HCT116 (cell line): ENCODE measurements at regions not wholly inside any gene's neighbourhood (a gene's known extent, or its start where the extent isn't known, plus 50 kb on each side); places are given as distances from the start of the nearest gene placed in this dataset.

Experiments used
- ATAC-seq: fragments of 200-7000 bp; cut with Tn5 transposase; 2 replicates; pipeline ENCODE4 v1.9.1; 2020; ENCODE audit warnings: mild to moderate bottlenecking, moderate library complexity
- BruUV-seq: library from RNA; stranded (reverse); fragments of 400-500 nt; replicated peaks from 2 replicates; lab custom pipeline; 2021; lab: Mats Ljungman, UMichigan
- CTCF ChIA-PET: fragments of 300-600 bp; sonication (Branson Sonifier 250); formaldehyde crosslinking; loops from one replicate; lab custom pipeline; 2021; ENCODE audit warnings: antibody characterized with exemption; lab: Charles Lee
- POLR2A ChIA-PET: fragments of 300-600, 350-600 bp; sonication (Branson Sonifier 250); formaldehyde crosslinking; loops from one replicate; lab custom pipeline; 2021; ENCODE audit warnings: antibody characterized with exemption; lab: Charles Lee
- RAD21 ChIA-PET, 2 experiments: fragments of 300-600 bp; sonication (Branson Sonifier 250); formaldehyde crosslinking; loops; one replicate each; lab custom pipeline; 2023; ENCODE audit warnings: low total read pairs in 2 of 2; ENCODE audit not compliant: uncharacterized antibody in 2 of 2, unreplicated experiment in 2 of 2, low non-redundant PET in 1 of 2; lab: Charles Lee
- DNase-seq: peaks from one replicate; pipeline ENCODE4 v3.0.0-alpha.2; 2010; ENCODE audit warnings: low read depth, low spot score
- H2AFZ ChIP-seq: fragments of 200-600 bp; shearing (Covaris generic), sonication (generic); 2 replicates; pipeline ENCODE4 v1.6.1; 2017; ENCODE audit warnings: low read depth, mixed run types, mixed read lengths, antibody characterized with exemption, low read length; ENCODE audit not compliant: poor library complexity, severe bottlenecking
- H3K27ac ChIP-seq: 2 replicates; pipeline ENCODE4 v1.5.1; 2012; ENCODE audit warnings: low read depth, low read length
- H3K27me3 ChIP-seq: fragments of 200-600 bp; sonication (generic); 2 replicates; pipeline ENCODE4 v1.6.1; 2016; ENCODE audit warnings: mixed run types, low read length, mixed read lengths; ENCODE audit not compliant: insufficient read depth
- H3K36me3 ChIP-seq, 2 experiments: fragments of 200-500 bp in 1 of 2; fragments of 200-600 bp in 1 of 2; sonication (Bioruptor generic) in 1 of 2; sonication (generic) in 1 of 2; 2 replicates each; pipeline versions ENCODE4 v1.5.1 to v1.6.1; 2014 to 2016; ENCODE audit warnings: low read length in 2 of 2, inconsistent platforms in 1 of 2, mixed read lengths in 1 of 2, mixed run types in 1 of 2; ENCODE audit not compliant: insufficient read depth in 2 of 2, control insufficient read depth in 1 of 2
- H3K4me1 ChIP-seq, 2 experiments: fragments of 200-600 bp in 1 of 2; sonication (generic) in 1 of 2; 2 replicates each; pipeline versions ENCODE4 v1.5.1 to v1.6.1; 2012 to 2017; ENCODE audit warnings: low read length in 2 of 2, inconsistent platforms in 1 of 2, mild to moderate bottlenecking in 1 of 2, mixed read lengths in 1 of 2, mixed run types in 1 of 2, moderate library complexity in 1 of 2; ENCODE audit not compliant: insufficient read depth in 2 of 2, control insufficient read depth in 1 of 2
- H3K4me2 ChIP-seq: fragments of 200-600 bp; sonication (generic); 2 replicates; pipeline ENCODE4 v1.6.1; 2017; ENCODE audit warnings: mixed run types, low read length, mixed read lengths
- H3K4me3 ChIP-seq, 2 experiments: fragments of 200-600 bp in 1 of 2; sonication (generic) in 1 of 2; replicated peaks in 1 of 2; 2 replicates each; pipeline ENCODE4 v1.5.1; 2011 to 2016; ENCODE audit warnings: low read length in 2 of 2, control low read depth in 1 of 2, low read depth in 1 of 2, mild to moderate bottlenecking in 1 of 2, mixed read lengths in 1 of 2, mixed run types in 1 of 2
- H3K79me2 ChIP-seq: fragments of 200-600 bp; sonication (generic); 2 replicates; pipeline ENCODE4 v1.6.1; 2017; ENCODE audit warnings: mild to moderate bottlenecking, mixed run types, low read length, moderate library complexity, mixed read lengths; ENCODE audit not compliant: insufficient read depth
- H3K9ac ChIP-seq: fragments of 200-600 bp; sonication (generic); 2 replicates; pipeline ENCODE4 v1.6.1; 2016; ENCODE audit warnings: low read length, mixed read lengths
- H3K9me2 ChIP-seq: fragments of 200-600 bp; sonication (generic), shearing (Covaris generic); 2 replicates; pipeline ENCODE4 v1.6.1; 2017; ENCODE audit warnings: mixed run types, mild to moderate bottlenecking, moderate library complexity; ENCODE audit not compliant: insufficient read depth
- H3K9me3 ChIP-seq, 2 experiments: fragments of 200-500 bp in 1 of 2; fragments of 200-600 bp in 1 of 2; sonication (Bioruptor generic) in 1 of 2; sonication (generic) in 1 of 2; 2 replicates each; pipeline ENCODE4 v1.6.1; 2014 to 2017; ENCODE audit warnings: low read length in 2 of 2, mixed read lengths in 2 of 2, inconsistent platforms in 1 of 2, low read depth in 1 of 2, mild to moderate bottlenecking in 1 of 2, mixed run types in 1 of 2, moderate library complexity in 1 of 2; ENCODE audit not compliant: control insufficient read depth in 1 of 2, insufficient read depth in 1 of 2
- H4K20me1 ChIP-seq: fragments of 200-600 bp; sonication (generic), shearing (Covaris generic); 2 replicates; pipeline ENCODE4 v1.6.1; 2017; ENCODE audit warnings: mixed run types, mild to moderate bottlenecking, moderate library complexity; ENCODE audit not compliant: insufficient read depth
- EGR1 ChIP-seq: IDR thresholded peaks from 2 replicates; pipeline ENCODE4 v1.6.1; 2012; ENCODE audit warnings: low read depth
- FOSL1 ChIP-seq: IDR thresholded peaks from 2 replicates; pipeline ENCODE4 v1.6.1; 2012; ENCODE audit warnings: low read depth
- RAD21 ChIP-seq: IDR thresholded peaks from 2 replicates; pipeline ENCODE4 v1.6.1; 2012; ENCODE audit warnings: low read depth, mild to moderate bottlenecking
- SIN3A ChIP-seq: IDR thresholded peaks from 2 replicates; pipeline ENCODE4 v1.6.1; 2012; ENCODE audit warnings: low read depth
- SP1 ChIP-seq: IDR thresholded peaks from 2 replicates; pipeline ENCODE4 v1.6.1; 2012; ENCODE audit warnings: low read depth
- SRF ChIP-seq: IDR thresholded peaks from 2 replicates; pipeline ENCODE4 v1.6.1; 2012; ENCODE audit warnings: low read depth
- TCF7L2 ChIP-seq: IDR thresholded peaks from 2 replicates; pipeline ENCODE4 v1.7.0; 2011; ENCODE audit warnings: borderline replicate concordance, inconsistent platforms; ENCODE audit not compliant: insufficient read depth, insufficient read length; ENCODE audit errors: extremely low read depth
- intact Hi-C: fragments of 100-400 bp; cut with micrococcal nuclease; formaldehyde crosslinking; loops from 2 replicates; pipeline ENCODE4 v1.10.0; 2022
- TF ChIP-seq, protein P1 (sequence below), 3 experiments: fragments of 200-600 bp in 1 of 3; sonication (generic) in 1 of 3; IDR thresholded peaks in 2 of 3; conservative IDR thresholded peaks in 1 of 3; 2 replicates each; pipeline ENCODE4 v1.5.1; 2012 to 2017; ENCODE audit warnings: low read depth in 2 of 3, low read length in 2 of 3, antibody characterized with exemption in 1 of 3, borderline replicate concordance in 1 of 3, control low read depth in 1 of 3, mild to moderate bottlenecking in 1 of 3, mixed read lengths in 1 of 3, mixed run types in 1 of 3, moderate library complexity in 1 of 3; ENCODE audit not compliant: insufficient read depth in 1 of 3
- TF ChIP-seq, protein P2 (sequence below): IDR thresholded peaks from 2 replicates; pipeline ENCODE4 v1.6.1; 2011; ENCODE audit warnings: mild to moderate bottlenecking, low read length, moderate library complexity; ENCODE audit not compliant: insufficient replicate concordance; ENCODE audit errors: extremely low read depth

DNA sequence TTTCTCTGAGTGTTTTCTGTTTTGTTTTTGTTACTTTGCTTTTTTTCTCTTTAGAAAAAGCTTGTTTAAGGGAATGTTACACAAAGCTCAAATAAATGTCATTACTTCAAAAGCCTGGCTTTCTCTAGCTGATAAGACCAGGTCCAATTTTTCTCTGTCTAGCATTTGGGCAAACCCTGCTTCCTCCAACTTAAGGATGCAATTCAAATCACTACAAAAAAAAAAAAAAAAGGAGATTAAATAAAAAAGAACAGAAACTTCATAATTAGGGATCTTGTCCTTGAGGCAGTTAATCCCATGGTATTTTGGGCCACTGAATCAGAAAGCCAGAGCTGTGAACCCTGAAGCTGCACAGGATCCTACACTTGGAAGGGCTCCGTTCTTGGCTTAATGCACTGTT is 480.8 kb upstream of the KIRREL3 start:
- ChIA-PET RAD21 (no interaction called here), POLR2A (no interaction called here)
- no peaks in the 10 kb centered on the region for H3K4me1 ChIP-seq
- no peaks in the 10 kb centered on the region for H3K9me2 ChIP-seq
- H2AFZ ChIP-seq: no peak overlapping the region
- no peak overlapping the region for H3K9ac ChIP-seq
- no peaks in the 10 kb centered on the region for H3K36me3 ChIP-seq
- BruUV-seq: no TSS peak
- no peak overlapping the region for H3K27ac ChIP-seq
- no peak overlapping the region for H3K4me2 ChIP-seq
- no peaks in the 10 kb centered on the region for H3K27me3 ChIP-seq
- intact Hi-C loops: no loop called here
- DNase-seq: no peak
- TF ChIP-seq EGR1 (no peak), TCF7L2 (no peak), SRF (no peak), SIN3A (no peak), SP1 (no peak), FOSL1 (no peak), RAD21 (no peak)
- TF ChIP-seq, protein P1, sequence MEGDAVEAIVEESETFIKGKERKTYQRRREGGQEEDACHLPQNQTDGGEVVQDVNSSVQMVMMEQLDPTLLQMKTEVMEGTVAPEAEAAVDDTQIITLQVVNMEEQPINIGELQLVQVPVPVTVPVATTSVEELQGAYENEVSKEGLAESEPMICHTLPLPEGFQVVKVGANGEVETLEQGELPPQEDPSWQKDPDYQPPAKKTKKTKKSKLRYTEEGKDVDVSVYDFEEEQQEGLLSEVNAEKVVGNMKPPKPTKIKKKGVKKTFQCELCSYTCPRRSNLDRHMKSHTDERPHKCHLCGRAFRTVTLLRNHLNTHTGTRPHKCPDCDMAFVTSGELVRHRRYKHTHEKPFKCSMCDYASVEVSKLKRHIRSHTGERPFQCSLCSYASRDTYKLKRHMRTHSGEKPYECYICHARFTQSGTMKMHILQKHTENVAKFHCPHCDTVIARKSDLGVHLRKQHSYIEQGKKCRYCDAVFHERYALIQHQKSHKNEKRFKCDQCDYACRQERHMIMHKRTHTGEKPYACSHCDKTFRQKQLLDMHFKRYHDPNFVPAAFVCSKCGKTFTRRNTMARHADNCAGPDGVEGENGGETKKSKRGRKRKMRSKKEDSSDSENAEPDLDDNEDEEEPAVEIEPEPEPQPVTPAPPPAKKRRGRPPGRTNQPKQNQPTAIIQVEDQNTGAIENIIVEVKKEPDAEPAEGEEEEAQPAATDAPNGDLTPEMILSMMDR (IDR thresholded peaks at IDR 0.05 in 2 of 3, conservative IDR thresholded peaks at IDR 0.05 in 1 of 3; ENCODE audit: borderline replicate concordance in 1 of 3, insufficient read depth in 1 of 3, low read depth in 2 of 3, low read length in 2 of 3): no peak
- TF ChIP-seq, protein P2, sequence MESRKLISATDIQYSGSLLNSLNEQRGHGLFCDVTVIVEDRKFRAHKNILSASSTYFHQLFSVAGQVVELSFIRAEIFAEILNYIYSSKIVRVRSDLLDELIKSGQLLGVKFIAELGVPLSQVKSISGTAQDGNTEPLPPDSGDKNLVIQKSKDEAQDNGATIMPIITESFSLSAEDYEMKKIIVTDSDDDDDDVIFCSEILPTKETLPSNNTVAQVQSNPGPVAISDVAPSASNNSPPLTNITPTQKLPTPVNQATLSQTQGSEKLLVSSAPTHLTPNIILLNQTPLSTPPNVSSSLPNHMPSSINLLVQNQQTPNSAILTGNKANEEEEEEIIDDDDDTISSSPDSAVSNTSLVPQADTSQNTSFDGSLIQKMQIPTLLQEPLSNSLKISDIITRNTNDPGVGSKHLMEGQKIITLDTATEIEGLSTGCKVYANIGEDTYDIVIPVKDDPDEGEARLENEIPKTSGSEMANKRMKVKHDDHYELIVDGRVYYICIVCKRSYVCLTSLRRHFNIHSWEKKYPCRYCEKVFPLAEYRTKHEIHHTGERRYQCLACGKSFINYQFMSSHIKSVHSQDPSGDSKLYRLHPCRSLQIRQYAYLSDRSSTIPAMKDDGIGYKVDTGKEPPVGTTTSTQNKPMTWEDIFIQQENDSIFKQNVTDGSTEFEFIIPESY: no peak
- TF ChIP-seq, all 23 proteins: peak for 0
- Histone ChIP-seq H3K79me2 (no peaks in the 10 kb centered on the region), H3K4me3 (no peak overlapping the region), H3K9me3 (peaks cover 0 to 25% of the 10 kb centered on the region in 2 experiments; a peak in 2 of 4 replicates), H4K20me1 (no peaks in the 10 kb centered on the region)
- ATAC-seq: no peak
- CTCF ChIA-PET: no interaction called here
